ENCODE measurements at regions not wholly inside any gene's neighbourhood (a gene's known extent, or its start where the extent isn't known, plus 50 kb on each side); places are given as distances from the start of the nearest gene placed in this dataset.

- H3K4me3 ChIP-seq (replicated peaks; ENCODE audit: low read depth, low read length), result no peak overlapping the region
- no peak for DNase-seq (ENCODE audit: low read depth)
- no peak for TF ChIP-seq CTCF (IDR thresholded peaks at IDR 0.05; ENCODE audit: low read length, missing control alignments)
These were observed 108.1 kb upstream of the CSF3R start for GRCh38 chr1:36590771-36591170.

GRCh38 chr1:36590264-36590663 is 107.6 kb upstream of the CSF3R start:
- DNase-seq (ENCODE audit: low read depth), result no peak
- no peak for TF ChIP-seq CTCF (IDR thresholded peaks at IDR 0.05; ENCODE audit: low read length, missing control alignments)
- H3K4me3 ChIP-seq (replicated peaks; ENCODE audit: low read depth, low read length), result no peak overlapping the region

- no peak overlapping the region for H3K4me3 ChIP-seq (replicated peaks; ENCODE audit: low read depth, low read length)
- DNase-seq (ENCODE audit: low read depth), result no peak
- no peak for TF ChIP-seq CTCF (IDR thresholded peaks at IDR 0.05; ENCODE audit: low read length, missing control alignments)
These were observed 106.3 kb upstream of the CSF3R start for GRCh38 chr1:36588972-36589371.

GRCh38 chr1:36585569-36586548 is 103.1 kb upstream of the CSF3R start:
- TF ChIP-seq CTCF (IDR thresholded peaks at IDR 0.05; ENCODE audit: low read length, missing control alignments), result no peak
- DNase-seq (ENCODE audit: low read depth), result no peak
- no peak overlapping the region for H3K4me3 ChIP-seq (replicated peaks; ENCODE audit: low read depth, low read length)

- H3K4me3 ChIP-seq (replicated peaks; ENCODE audit: low read depth, low read length), result no peak overlapping the region
- DNase-seq (ENCODE audit: low read depth), result no peak
- no peak for TF ChIP-seq CTCF (IDR thresholded peaks at IDR 0.05; ENCODE audit: low read length, missing control alignments)
These were observed 102.3 kb upstream of the CSF3R start for GRCh38 chr1:36584874-36585453.

GRCh38 chr1:36583980-36584782 is 101.5 kb upstream of the CSF3R start:
- no peak overlapping the region for H3K4me3 ChIP-seq (replicated peaks; ENCODE audit: low read depth, low read length)
- no peak for DNase-seq (ENCODE audit: low read depth)
- TF ChIP-seq CTCF (IDR thresholded peaks at IDR 0.05; ENCODE audit: low read length, missing control alignments), result no peak

Data from fibroblast of pulmonary artery (primary cell).